ENCODE measurements at regions not wholly inside any gene's neighbourhood (a gene's known extent, or its start where the extent isn't known, plus 50 kb on each side); places are given as distances from the start of the nearest gene placed in this dataset.

- H2BK120ac ChIP-seq (replicated peaks; ENCODE audit: low read depth, low read length), result no peak overlapping the region
- H3K4me1 ChIP-seq (replicated peaks in 1 of 4; ENCODE audit: control insufficient read depth in 3 of 4, insufficient read depth in 4 of 4, low read length in 3 of 4), result no peaks in the 10 kb centered on the region
- H2BK15ac ChIP-seq (ENCODE audit: low read length), result no peak overlapping the region
- no peak overlapping the region for H3K14ac ChIP-seq (ENCODE audit: insufficient read length)
- no peaks in the 10 kb centered on the region for H3K27me3 ChIP-seq (replicated peaks in 1 of 4; ENCODE audit: control insufficient read depth in 3 of 4, extremely low read depth in 1 of 4, insufficient read depth in 3 of 4, low read length in 3 of 4)
- H3K36me3 ChIP-seq (ENCODE audit: control insufficient read depth in 2 of 4, insufficient read depth in 4 of 4, low read length in 3 of 4), result no peaks in the 10 kb centered on the region
- H3K27ac ChIP-seq (ENCODE audit: low read depth, low read length), result no peak overlapping the region
- H3K18ac ChIP-seq (ENCODE audit: extremely low read depth, low read length), result no peak overlapping the region
- H4K8ac ChIP-seq (ENCODE audit: extremely low read depth, insufficient read depth, low read length), result no peak overlapping the region
- no peak for FAIRE-seq
- no peak overlapping the region for H2BK5ac ChIP-seq (ENCODE audit: low read depth, low read length)
- H3K79me1 ChIP-seq (ENCODE audit: low read depth, low read length), result no peaks in the 10 kb centered on the region
- H2AFZ ChIP-seq (ENCODE audit: low read length), result no peak overlapping the region
- H2AK5ac ChIP-seq (ENCODE audit: low read depth, low read length), result no peak overlapping the region
- H3K9me3 ChIP-seq (ENCODE audit: insufficient read depth in 2 of 2, low read depth in 1 of 2, low read length in 1 of 2), result peaks cover 0 to 9% of the 10 kb centered on the region in 2 experiments; a peak in 3 of 4 replicates
- DNase-seq (ENCODE audit: low read depth in 1 of 2, low spot score in 2 of 2), result no peak
- no peak overlapping the region for H2BK20ac ChIP-seq (ENCODE audit: low read length)
- no peak overlapping the region for H3K4ac ChIP-seq (replicated peaks; ENCODE audit: insufficient read length, low read depth, low read length)
- ChIA-PET CTCF (ENCODE audit: partially characterized antibody) (no interaction called here), POLR2A (ENCODE audit: partially characterized antibody) (no interaction called here)
- no peak overlapping the region for H4K91ac ChIP-seq (replicated peaks; ENCODE audit: insufficient read length, low read length)
- no peaks in the 10 kb centered on the region for H4K20me1 ChIP-seq (replicated peaks in 1 of 2; ENCODE audit: control insufficient read depth in 1 of 2, insufficient read depth in 2 of 2, low read length in 2 of 2)
- H3K4me3 ChIP-seq (ENCODE audit: extremely low read depth in 1 of 4, insufficient read depth in 2 of 4, low read depth in 3 of 4, low read length in 4 of 4), result no peak overlapping the region
- H3K79me2 ChIP-seq (ENCODE audit: control insufficient read depth in 1 of 2, insufficient read depth in 2 of 2, low read length in 2 of 2), result no peaks in the 10 kb centered on the region
- no peaks in the 10 kb centered on the region for H3K23me2 ChIP-seq (ENCODE audit: low read depth, low read length)
- H3K23ac ChIP-seq (ENCODE audit: insufficient read length), result no peak overlapping the region
- no peak overlapping the region for H3K9ac ChIP-seq (replicated peaks in 1 of 4; ENCODE audit: extremely low read depth in 1 of 4, low read depth in 3 of 4, low read length in 3 of 4)
- no peak overlapping the region for H2BK12ac ChIP-seq (ENCODE audit: low read depth, low read length)
- 98% methylated on average over 4 of the region's 4 CpGs; no CpG with 5 or more reads in 1 of the 2 experiments for WGBS, 2 experiments (ENCODE audit: extremely low coverage in 1 of 2, insufficient coverage in 1 of 2, insufficient read length in 1 of 2, insufficient replicate concordance in 2 of 2, low coverage in 1 of 2, low lambda C conversion rate in 2 of 2, missing lambda C conversion rate in 1 of 2)
- no peak overlapping the region for H3K4me2 ChIP-seq (ENCODE audit: insufficient read depth in 1 of 2, low read depth in 2 of 2, low read length in 2 of 2)
- no peak overlapping the region for H4K5ac ChIP-seq (ENCODE audit: insufficient read length, low read depth, low read length)
- H3K56ac ChIP-seq (replicated peaks; ENCODE audit: insufficient read length, low read depth, low read length), result no peak overlapping the region
- TF ChIP-seq SRF (IDR thresholded peaks at IDR 0.05; ENCODE audit: low read depth, low read length) (no peak), RAD21 (IDR thresholded peaks at IDR 0.05 in 1 of 2, conservative IDR thresholded peaks at IDR 0.05 in 1 of 2; ENCODE audit: low read depth in 2 of 2, low read length in 2 of 2) (no peak), CTBP2 (IDR thresholded peaks at IDR 0.05; ENCODE audit: borderline replicate concordance, insufficient read depth, insufficient read length, low read length) (no peak), CHD2 (IDR thresholded peaks at IDR 0.05; ENCODE audit: low read length) (no peak), FOSL1 (IDR thresholded peaks at IDR 0.05; ENCODE audit: insufficient read depth, low read depth, low read length) (no peak), SP2 (IDR thresholded peaks at IDR 0.05; ENCODE audit: low read length) (no peak), ATF2 (IDR thresholded peaks at IDR 0.05; ENCODE audit: low read length) (no peak), TEAD4 (IDR thresholded peaks at IDR 0.05; ENCODE audit: low read depth, low read length) (no peak), HDAC6 (IDR thresholded peaks at IDR 0.05; ENCODE audit: low read depth, low read length) (no peak), SIX5 (IDR thresholded peaks at IDR 0.05; ENCODE audit: low read depth, low read length) (no peak), JUND (IDR thresholded peaks at IDR 0.05; ENCODE audit: low read length) (no peak), SUZ12 (IDR thresholded peaks at IDR 0.05; ENCODE audit: low read length) (no peak), BACH1 (IDR thresholded peaks at IDR 0.05; ENCODE audit: low read length) (no peak)
Measured at GRCh38 chr2:35033748-35034147, 1321.8 kb upstream of the CRIM1 start.

All from H1 (cell line).